Astrocyte (in vitro differentiated cells and primary cell): ENCODE measurements at regions not wholly inside any gene's neighbourhood (a gene's known extent, or its start where the extent isn't known, plus 50 kb on each side); places are given as distances from the start of the nearest gene placed in this dataset.

Experiments
- DNase-seq: peaks from one replicate; pipeline ENCODE4 v3.0.0-alpha.2; 2010; ENCODE audit warnings: low read depth
- FAIRE-seq: peaks from 2 replicates; lab custom pipeline; 2011; peaks lifted over from hg19 to GRCh38; lab: Jason Lieb, UNC
- H2AFZ ChIP-seq: 2 replicates; pipeline ENCODE4 v1.6.0; 2012; ENCODE audit warnings: low read depth, low read length, inconsistent platforms
- H3K27ac ChIP-seq: 2 replicates; pipeline ENCODE4 v1.5.1; 2011; ENCODE audit warnings: low read depth, low read length, inconsistent platforms
- H3K27me3 ChIP-seq: 2 replicates; pipeline ENCODE4 v1.6.0; 2011; ENCODE audit warnings: low read length, inconsistent platforms; ENCODE audit not compliant: insufficient read depth
- H3K36me3 ChIP-seq: 2 replicates; pipeline ENCODE4 v1.5.1; 2011; ENCODE audit warnings: low read length, inconsistent platforms; ENCODE audit not compliant: insufficient read depth
- H3K4me1 ChIP-seq: 2 replicates; pipeline ENCODE4 v1.5.1; 2011; ENCODE audit warnings: low read length, inconsistent platforms; ENCODE audit not compliant: insufficient read depth
- H3K4me2 ChIP-seq: 2 replicates; pipeline ENCODE4 v1.6.0; 2012; ENCODE audit warnings: low read length, inconsistent platforms
- H3K4me3 ChIP-seq: 2 replicates; pipeline ENCODE4 v1.5.1; 2011; ENCODE audit warnings: low read depth, mild to moderate bottlenecking, low read length, inconsistent platforms; ENCODE audit not compliant: insufficient read depth
- H3K79me2 ChIP-seq: 2 replicates; pipeline ENCODE4 v1.6.0; 2012; ENCODE audit warnings: mild to moderate bottlenecking, low read length, inconsistent platforms; ENCODE audit not compliant: insufficient read depth
- H3K9ac ChIP-seq: 2 replicates; pipeline ENCODE4 v1.6.0; 2012; ENCODE audit warnings: mild to moderate bottlenecking, low read length, inconsistent platforms
- H3K9me3 ChIP-seq: 2 replicates; pipeline ENCODE4 v1.5.1; 2012; ENCODE audit warnings: low read depth, mild to moderate bottlenecking, low read length, inconsistent platforms; ENCODE audit not compliant: insufficient read depth
- H4K20me1 ChIP-seq: 2 replicates; pipeline ENCODE4 v1.6.0; 2012; ENCODE audit warnings: low read length, inconsistent platforms; ENCODE audit not compliant: insufficient read depth
- H3K27ac Mint-ChIP-seq: one replicate; pipeline ENCODE4 v1.8.0; 2021; ENCODE audit warnings: mild to moderate bottlenecking, mixed read lengths; ENCODE audit not compliant: unreplicated experiment
- H3K27me3 Mint-ChIP-seq: one replicate; pipeline ENCODE4 v1.8.0; 2021; ENCODE audit warnings: low read depth, mixed read lengths; ENCODE audit not compliant: unreplicated experiment
- H3K36me3 Mint-ChIP-seq: one replicate; pipeline ENCODE4 v1.8.0; 2021; ENCODE audit warnings: low read depth, mixed read lengths; ENCODE audit not compliant: unreplicated experiment
- H3K4me1 Mint-ChIP-seq: one replicate; pipeline ENCODE4 v1.8.0; 2021; ENCODE audit warnings: low read depth, mixed read lengths; ENCODE audit not compliant: unreplicated experiment
- H3K4me3 Mint-ChIP-seq: one replicate; pipeline ENCODE4 v1.8.0; 2021; ENCODE audit warnings: mild to moderate bottlenecking, moderate library complexity, mixed read lengths; ENCODE audit not compliant: unreplicated experiment
- H3K9me3 Mint-ChIP-seq: one replicate; pipeline ENCODE4 v1.8.0; 2021; ENCODE audit warnings: mild to moderate bottlenecking, mixed read lengths; ENCODE audit not compliant: unreplicated experiment
- EZH2 ChIP-seq: IDR thresholded peaks from 2 replicates; pipeline ENCODE4 v1.6.1; 2012; ENCODE audit warnings: mild to moderate bottlenecking, low read length, inconsistent platforms; ENCODE audit not compliant: insufficient read depth
- TF ChIP-seq, protein P1 (sequence below): IDR thresholded peaks from 2 replicates; pipeline ENCODE4 v1.5.1; 2011; ENCODE audit warnings: low read depth, mild to moderate bottlenecking, inconsistent platforms, low read length, moderate library complexity; ENCODE audit not compliant: insufficient read depth

DNA sequence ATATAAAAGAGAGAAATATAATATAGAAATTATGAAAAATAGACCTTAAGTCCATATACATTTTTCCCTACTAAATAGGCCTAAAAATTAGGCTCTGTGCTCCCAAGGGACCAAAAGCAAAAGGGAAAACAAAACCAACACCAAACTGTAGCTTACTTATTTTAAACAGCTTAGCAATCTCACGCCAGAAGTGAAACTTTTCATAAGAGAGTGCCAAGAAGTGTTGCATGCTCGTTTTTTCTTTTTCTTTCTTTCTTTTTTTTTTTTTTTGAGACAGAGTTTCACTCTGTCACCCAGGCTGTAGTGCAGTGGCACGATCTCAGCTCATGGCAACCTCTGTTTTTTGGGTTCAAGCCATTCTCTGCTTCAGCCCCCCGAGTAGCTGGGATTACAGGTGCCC lies 250.4 kb downstream of the TMA16 start:
- H3K4me1 Mint-ChIP-seq, result no peaks in the 10 kb centered on the region
- Histone ChIP-seq H3K79me2 (no peaks in the 10 kb centered on the region), H3K9me3 (no peaks in the 10 kb centered on the region), H2AFZ (no peak overlapping the region), H3K9ac (no peak overlapping the region), H3K27ac (no peak overlapping the region), H4K20me1 (no peaks in the 10 kb centered on the region), H3K36me3 (no peaks in the 10 kb centered on the region), H3K4me2 (no peak overlapping the region), H3K27me3 (no peaks in the 10 kb centered on the region), H3K4me3 (no peak overlapping the region), H3K4me1 (no peaks in the 10 kb centered on the region)
- no peak for DNase-seq
- FAIRE-seq, result no peak
- H3K4me3 Mint-ChIP-seq, result no peak overlapping the region
- H3K9me3 Mint-ChIP-seq, result no peaks in the 10 kb centered on the region
- no peak for TF ChIP-seq EZH2
- TF ChIP-seq, protein P1, sequence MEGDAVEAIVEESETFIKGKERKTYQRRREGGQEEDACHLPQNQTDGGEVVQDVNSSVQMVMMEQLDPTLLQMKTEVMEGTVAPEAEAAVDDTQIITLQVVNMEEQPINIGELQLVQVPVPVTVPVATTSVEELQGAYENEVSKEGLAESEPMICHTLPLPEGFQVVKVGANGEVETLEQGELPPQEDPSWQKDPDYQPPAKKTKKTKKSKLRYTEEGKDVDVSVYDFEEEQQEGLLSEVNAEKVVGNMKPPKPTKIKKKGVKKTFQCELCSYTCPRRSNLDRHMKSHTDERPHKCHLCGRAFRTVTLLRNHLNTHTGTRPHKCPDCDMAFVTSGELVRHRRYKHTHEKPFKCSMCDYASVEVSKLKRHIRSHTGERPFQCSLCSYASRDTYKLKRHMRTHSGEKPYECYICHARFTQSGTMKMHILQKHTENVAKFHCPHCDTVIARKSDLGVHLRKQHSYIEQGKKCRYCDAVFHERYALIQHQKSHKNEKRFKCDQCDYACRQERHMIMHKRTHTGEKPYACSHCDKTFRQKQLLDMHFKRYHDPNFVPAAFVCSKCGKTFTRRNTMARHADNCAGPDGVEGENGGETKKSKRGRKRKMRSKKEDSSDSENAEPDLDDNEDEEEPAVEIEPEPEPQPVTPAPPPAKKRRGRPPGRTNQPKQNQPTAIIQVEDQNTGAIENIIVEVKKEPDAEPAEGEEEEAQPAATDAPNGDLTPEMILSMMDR, result no peak
- H3K36me3 Mint-ChIP-seq, result no peaks in the 10 kb centered on the region
- no peak overlapping the region for H3K27ac Mint-ChIP-seq
- no peaks in the 10 kb centered on the region for H3K27me3 Mint-ChIP-seq

DNA sequence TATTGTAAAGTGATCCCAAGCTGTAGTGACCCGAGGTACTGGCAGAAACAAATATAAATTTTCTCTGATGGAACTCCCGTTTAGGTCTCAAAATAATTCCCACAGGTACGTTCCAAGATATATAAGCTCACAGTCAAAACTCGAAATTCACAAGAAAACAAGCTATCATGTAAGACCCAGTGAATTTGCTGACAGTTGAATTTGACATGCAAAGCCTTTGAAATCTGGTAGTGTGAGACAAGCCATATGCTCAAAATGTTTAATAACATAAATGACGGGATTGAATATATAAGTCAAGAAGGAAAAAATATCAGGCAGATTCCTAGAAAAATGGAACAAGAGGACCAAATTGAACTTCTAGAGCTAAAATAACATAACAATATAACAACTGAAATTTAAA lies 252.8 kb downstream of the TMA16 start:
- no peaks in the 10 kb centered on the region for H3K27me3 ChIP-seq
- H3K4me3 ChIP-seq, result no peak overlapping the region
- no peak overlapping the region for H3K27ac Mint-ChIP-seq
- TF ChIP-seq, protein P1, result no peak
- DNase-seq (no peak), FAIRE-seq (no peak)
- H3K4me3 Mint-ChIP-seq, result no peak overlapping the region
- H3K27me3 Mint-ChIP-seq, result no peaks in the 10 kb centered on the region
- peaks cover 2% of the 10 kb centered on the region for H3K9me3 Mint-ChIP-seq
- no peaks in the 10 kb centered on the region for H3K36me3 Mint-ChIP-seq
- H3K9ac ChIP-seq, result no peak overlapping the region
- H3K4me2 ChIP-seq, result no peak overlapping the region
- H3K79me2 ChIP-seq, result no peaks in the 10 kb centered on the region
- H3K36me3 ChIP-seq, result no peaks in the 10 kb centered on the region
- H3K27ac ChIP-seq, result no peak overlapping the region
- H4K20me1 ChIP-seq, result no peaks in the 10 kb centered on the region
- H2AFZ ChIP-seq, result no peak overlapping the region
- no peaks in the 10 kb centered on the region for H3K4me1 Mint-ChIP-seq
- no peaks in the 10 kb centered on the region for H3K9me3 ChIP-seq
- no peaks in the 10 kb centered on the region for H3K4me1 ChIP-seq

DNA sequence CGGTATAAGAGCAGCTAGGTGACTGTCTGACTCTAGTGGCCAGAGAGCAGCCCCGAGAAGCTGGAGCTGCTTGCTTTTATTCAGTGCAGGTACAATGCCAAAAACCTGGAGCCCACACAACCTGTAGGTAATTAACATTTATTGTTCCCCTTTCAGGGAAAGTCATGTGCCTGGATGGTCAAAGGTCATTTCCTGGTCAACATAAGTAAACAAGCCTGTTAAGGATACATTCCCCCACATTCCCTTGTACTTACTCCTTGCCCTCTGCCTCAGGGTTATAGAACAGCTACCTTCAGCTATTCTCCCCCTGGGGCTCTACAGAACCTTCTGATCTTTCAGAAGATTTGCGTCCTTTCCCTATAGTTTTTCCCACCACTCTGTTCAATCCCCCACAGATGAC lies 253.4 kb downstream of the TMA16 start:
- no peak overlapping the region for H3K4me3 ChIP-seq
- no peaks in the 10 kb centered on the region for H3K36me3 Mint-ChIP-seq
- peaks cover 2% of the 10 kb centered on the region for H3K9me3 Mint-ChIP-seq
- no peaks in the 10 kb centered on the region for H3K4me1 ChIP-seq
- H3K79me2 ChIP-seq, result no peaks in the 10 kb centered on the region
- FAIRE-seq (no peak), DNase-seq (no peak)
- no peaks in the 10 kb centered on the region for H3K27me3 Mint-ChIP-seq
- H3K27me3 ChIP-seq, result no peaks in the 10 kb centered on the region
- no peak overlapping the region for H3K4me2 ChIP-seq
- no peaks in the 10 kb centered on the region for H3K36me3 ChIP-seq
- no peaks in the 10 kb centered on the region for H4K20me1 ChIP-seq
- no peaks in the 10 kb centered on the region for H3K9me3 ChIP-seq
- no peak overlapping the region for H2AFZ ChIP-seq
- H3K27ac Mint-ChIP-seq, result no peak overlapping the region
- no peak overlapping the region for H3K9ac ChIP-seq
- no peak overlapping the region for H3K27ac ChIP-seq
- H3K4me3 Mint-ChIP-seq, result no peak overlapping the region
- TF ChIP-seq EZH2, result no peak
- TF ChIP-seq, protein P1, result no peak
- no peaks in the 10 kb centered on the region for H3K4me1 Mint-ChIP-seq
